ENCODE measurements at regions not wholly inside any gene's neighbourhood (a gene's known extent, or its start where the extent isn't known, plus 50 kb on each side); places are given as distances from the start of the nearest gene placed in this dataset.

DNA sequence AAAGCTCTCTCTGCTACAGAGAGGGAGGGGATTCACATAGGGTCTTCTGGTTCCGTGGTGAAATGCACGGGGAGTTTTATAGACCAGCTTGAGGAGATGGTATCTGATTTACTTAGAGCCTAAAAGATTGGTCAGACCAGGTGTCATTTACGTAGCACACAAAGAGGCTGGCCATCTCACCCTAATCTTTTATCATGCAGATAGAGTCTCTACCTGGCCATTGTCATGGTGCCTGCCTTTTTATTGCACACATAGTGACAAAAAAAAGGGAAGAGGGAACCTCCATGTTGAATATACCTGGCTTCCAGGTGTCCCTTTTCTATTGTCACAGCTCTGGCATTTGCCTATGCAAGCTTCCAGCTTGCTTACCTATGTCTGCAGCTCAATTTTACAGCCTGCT is 1456.1 kb downstream of the GATA3 start:
- Histone ChIP-seq H3K36me3 (ENCODE audit: control insufficient read depth, insufficient read depth, low read length) (no peaks in the 10 kb centered on the region), H3K4me1 (no peaks in the 10 kb centered on the region), H3K27me3 (replicated peaks; ENCODE audit: control insufficient read depth, insufficient read depth, low read length) (no peaks in the 10 kb centered on the region), H3K4me3 (ENCODE audit: low read depth, low read length) (no peak overlapping the region), H3K9me3 (no peaks in the 10 kb centered on the region)
- Mint-ChIP-seq H3K27me3 (ENCODE audit: insufficient read depth, unreplicated experiment) (peaks cover 3% of the 10 kb centered on the region), H3K9me3 (ENCODE audit: unreplicated experiment) (no peaks in the 10 kb centered on the region), H3K4me3 (ENCODE audit: unreplicated experiment) (no peak overlapping the region), H3K4me1 (ENCODE audit: low read depth, unreplicated experiment) (no peaks in the 10 kb centered on the region), H3K36me3 (ENCODE audit: insufficient read depth, unreplicated experiment) (no peaks in the 10 kb centered on the region), H3K27ac (ENCODE audit: unreplicated experiment) (no peak overlapping the region)
- intact Hi-C loops (cut with micrococcal nuclease; ENCODE audit: unreplicated experiment): no loop called here
- CTCF ChIA-PET: no interaction called here
- no peak for DNase-seq
- TF ChIP-seq, protein P1, sequence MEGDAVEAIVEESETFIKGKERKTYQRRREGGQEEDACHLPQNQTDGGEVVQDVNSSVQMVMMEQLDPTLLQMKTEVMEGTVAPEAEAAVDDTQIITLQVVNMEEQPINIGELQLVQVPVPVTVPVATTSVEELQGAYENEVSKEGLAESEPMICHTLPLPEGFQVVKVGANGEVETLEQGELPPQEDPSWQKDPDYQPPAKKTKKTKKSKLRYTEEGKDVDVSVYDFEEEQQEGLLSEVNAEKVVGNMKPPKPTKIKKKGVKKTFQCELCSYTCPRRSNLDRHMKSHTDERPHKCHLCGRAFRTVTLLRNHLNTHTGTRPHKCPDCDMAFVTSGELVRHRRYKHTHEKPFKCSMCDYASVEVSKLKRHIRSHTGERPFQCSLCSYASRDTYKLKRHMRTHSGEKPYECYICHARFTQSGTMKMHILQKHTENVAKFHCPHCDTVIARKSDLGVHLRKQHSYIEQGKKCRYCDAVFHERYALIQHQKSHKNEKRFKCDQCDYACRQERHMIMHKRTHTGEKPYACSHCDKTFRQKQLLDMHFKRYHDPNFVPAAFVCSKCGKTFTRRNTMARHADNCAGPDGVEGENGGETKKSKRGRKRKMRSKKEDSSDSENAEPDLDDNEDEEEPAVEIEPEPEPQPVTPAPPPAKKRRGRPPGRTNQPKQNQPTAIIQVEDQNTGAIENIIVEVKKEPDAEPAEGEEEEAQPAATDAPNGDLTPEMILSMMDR (IDR thresholded peaks at IDR 0.05; ENCODE audit: insufficient read depth in 1 of 2, low read depth in 1 of 2, low read length in 1 of 2, severe bottlenecking in 1 of 2, unreplicated experiment in 1 of 2): no peak
- no TSS peak for BruUV-seq (replicated peaks)
- POLR2A ChIA-PET: no interaction called here

GRCh38 chr10:9515922-9516321 is 1461.4 kb downstream of the GATA3 start:
- intact Hi-C loops (cut with micrococcal nuclease; ENCODE audit: unreplicated experiment): no loop called here
- no TSS peak for BruUV-seq (replicated peaks)
- Mint-ChIP-seq H3K36me3 (ENCODE audit: insufficient read depth, unreplicated experiment) (peaks cover 2% of the 10 kb centered on the region), H3K9me3 (ENCODE audit: unreplicated experiment) (peaks cover 10% of the 10 kb centered on the region), H3K27ac (ENCODE audit: unreplicated experiment) (no peak overlapping the region), H3K4me3 (ENCODE audit: unreplicated experiment) (no peak overlapping the region), H3K4me1 (ENCODE audit: low read depth, unreplicated experiment) (no peaks in the 10 kb centered on the region), H3K27me3 (ENCODE audit: insufficient read depth, unreplicated experiment) (peaks cover 3% of the 10 kb centered on the region)
- DNase-seq: no peak
- H3K9me3 ChIP-seq: no peaks in the 10 kb centered on the region
- H3K27me3 ChIP-seq (replicated peaks; ENCODE audit: control insufficient read depth, insufficient read depth, low read length): no peaks in the 10 kb centered on the region
- ChIA-PET CTCF (no interaction called here), POLR2A (no interaction called here)
- H3K36me3 ChIP-seq (ENCODE audit: control insufficient read depth, insufficient read depth, low read length): no peaks in the 10 kb centered on the region
- no peak overlapping the region for H3K4me3 ChIP-seq (ENCODE audit: low read depth, low read length)
- TF ChIP-seq, protein P1 (IDR thresholded peaks at IDR 0.05; ENCODE audit: insufficient read depth in 1 of 2, low read depth in 1 of 2, low read length in 1 of 2, severe bottlenecking in 1 of 2, unreplicated experiment in 1 of 2): no peak
- no peaks in the 10 kb centered on the region for H3K4me1 ChIP-seq

DNA sequence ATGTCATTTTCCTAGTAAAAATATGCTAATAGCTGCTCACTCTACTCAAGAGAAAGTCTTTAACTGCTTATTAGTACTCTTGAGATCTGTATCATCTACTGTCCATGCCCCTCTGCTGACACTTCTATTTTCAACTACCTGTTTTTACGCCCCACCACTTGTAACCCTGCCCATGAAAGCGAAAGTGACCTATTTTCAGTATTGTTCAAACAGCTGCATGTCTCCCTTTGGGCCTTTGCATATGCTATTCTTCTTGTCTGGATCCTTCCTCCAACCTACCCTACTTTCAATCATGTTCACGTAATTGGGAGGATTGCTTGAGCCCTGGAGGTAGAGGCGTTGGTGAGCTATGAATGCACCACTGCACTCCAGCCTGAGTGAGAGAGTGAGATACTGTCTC is 1481.3 kb downstream of the GATA3 start:
- no peak for DNase-seq
- Mint-ChIP-seq H3K27ac (ENCODE audit: unreplicated experiment) (no peak overlapping the region), H3K36me3 (ENCODE audit: insufficient read depth, unreplicated experiment) (no peaks in the 10 kb centered on the region), H3K4me3 (ENCODE audit: unreplicated experiment) (no peak overlapping the region), H3K27me3 (ENCODE audit: insufficient read depth, unreplicated experiment) (peaks cover 3% of the 10 kb centered on the region), H3K9me3 (ENCODE audit: unreplicated experiment) (no peaks in the 10 kb centered on the region), H3K4me1 (ENCODE audit: low read depth, unreplicated experiment) (no peaks in the 10 kb centered on the region)
- 0 out of 2 replicates have a peak, but pooled peaks cover 2% of the 10 kb centered on the region for H3K9me3 ChIP-seq
- H3K4me3 ChIP-seq (ENCODE audit: low read depth, low read length): no peak overlapping the region
- ChIA-PET POLR2A (no interaction called here), CTCF (no interaction called here)
- BruUV-seq (replicated peaks): no TSS peak
- intact Hi-C loops (cut with micrococcal nuclease; ENCODE audit: unreplicated experiment): no loop called here
- H3K4me1 ChIP-seq: no peaks in the 10 kb centered on the region
- TF ChIP-seq, protein P1 (IDR thresholded peaks at IDR 0.05; ENCODE audit: insufficient read depth in 1 of 2, low read depth in 1 of 2, low read length in 1 of 2, severe bottlenecking in 1 of 2, unreplicated experiment in 1 of 2): no peak
- no peaks in the 10 kb centered on the region for H3K36me3 ChIP-seq (ENCODE audit: control insufficient read depth, insufficient read depth, low read length)
- no peaks in the 10 kb centered on the region for H3K27me3 ChIP-seq (replicated peaks; ENCODE audit: control insufficient read depth, insufficient read depth, low read length)
